H1 (cell line): ENCODE measurements at regions not wholly inside any gene's neighbourhood (a gene's known extent, or its start where the extent isn't known, plus 50 kb on each side); places are given as distances from the start of the nearest gene placed in this dataset.

Experiments
- CTCF ChIA-PET: fragments of 300-600 bp; sonication (Branson Sonifier 250); formaldehyde crosslinking; loops from one replicate; lab custom pipeline; 2021; ENCODE audit not compliant: partially characterized antibody; lab: Charles Lee
- POLR2A ChIA-PET: fragments of 300-600 bp; sonication (Branson Sonifier 250); formaldehyde crosslinking; loops from one replicate; lab custom pipeline; 2021; ENCODE audit warnings: inconsistent platforms; ENCODE audit not compliant: partially characterized antibody; lab: Charles Lee
- DNase-seq, 2 experiments: peaks; one replicate each; pipeline versions ENCODE4 v3.0.0 to v3.0.0-alpha.2; 2010 to 2022; ENCODE audit warnings: low spot score in 2 of 2, low read depth in 1 of 2, mixed read lengths in 1 of 2
- FAIRE-seq: peaks from 2 replicates; lab custom pipeline; 2011; peaks lifted over from hg19 to GRCh38; lab: Jason Lieb, UNC
- H2AFZ ChIP-seq: 2 replicates; pipeline ENCODE4 v1.8.1; 2012; ENCODE audit warnings: low read length, inconsistent platforms
- H2AK5ac ChIP-seq: 2 replicates; pipeline ENCODE4 v1.6.1; 2013; ENCODE audit warnings: low read depth, low read length
- H2BK120ac ChIP-seq: replicated peaks from 2 replicates; pipeline ENCODE3; 2013; ENCODE audit warnings: low read depth, low read length, inconsistent platforms
- H2BK12ac ChIP-seq: 2 replicates; pipeline ENCODE4 v1.6.1; 2013; ENCODE audit warnings: low read depth, low read length
- H2BK15ac ChIP-seq: 2 replicates; pipeline ENCODE4 v1.6.1; 2013; ENCODE audit warnings: low read length
- H2BK20ac ChIP-seq: 2 replicates; pipeline ENCODE4 v1.6.1; 2013; ENCODE audit warnings: low read length
- H2BK5ac ChIP-seq: 2 replicates; pipeline ENCODE4 v1.6.1; 2013; ENCODE audit warnings: low read depth, low read length
- H3K14ac ChIP-seq: 2 replicates; pipeline ENCODE4 v1.6.1; 2013; ENCODE audit warnings: inconsistent platforms; ENCODE audit not compliant: insufficient read length
- H3K18ac ChIP-seq: 2 replicates; pipeline ENCODE4 v1.6.1; 2013; ENCODE audit warnings: low read length; ENCODE audit errors: extremely low read depth
- H3K23ac ChIP-seq: 2 replicates; pipeline ENCODE4 v1.6.1; 2013; ENCODE audit warnings: inconsistent platforms; ENCODE audit not compliant: insufficient read length
- H3K23me2 ChIP-seq: 2 replicates; pipeline ENCODE4 v1.6.1; 2013; ENCODE audit warnings: low read depth, low read length
- H3K27ac ChIP-seq: 2 replicates; pipeline ENCODE4 v1.6.1; 2011; ENCODE audit warnings: low read depth, low read length, inconsistent platforms
- H3K27me3 ChIP-seq, 4 experiments: replicated peaks in 1 of 4; 1 replicate in 1 of 4; 2 replicates in 3 of 4; pipeline versions ENCODE4 v1.6.1 to v1.8.1; 2011 to 2013; ENCODE audit warnings: low read length in 3 of 4, mild to moderate bottlenecking in 3 of 4, inconsistent platforms in 2 of 4, mixed read lengths in 2 of 4, moderate library complexity in 1 of 4; ENCODE audit not compliant: control insufficient read depth in 3 of 4, insufficient read depth in 3 of 4; ENCODE audit errors: extremely low read depth in 1 of 4
- H3K36me3 ChIP-seq, 4 experiments: 2 replicates each; pipeline versions ENCODE4 v1.6.1 to v1.8.1; 2011 to 2013; ENCODE audit warnings: mild to moderate bottlenecking in 4 of 4, low read length in 3 of 4, moderate library complexity in 2 of 4, control low read depth in 1 of 4, inconsistent platforms in 1 of 4; ENCODE audit not compliant: insufficient read depth in 4 of 4, control insufficient read depth in 2 of 4
- H3K4ac ChIP-seq: replicated peaks from 2 replicates; pipeline ENCODE3; 2013; ENCODE audit warnings: low read length, low read depth, mixed read lengths, inconsistent platforms; ENCODE audit not compliant: insufficient read length
- H3K4me1 ChIP-seq, 4 experiments: replicated peaks in 1 of 4; 1 replicate in 1 of 4; 2 replicates in 3 of 4; pipeline versions ENCODE4 v1.6.1 to v1.8.1; 2011 to 2013; ENCODE audit warnings: low read length in 3 of 4, inconsistent platforms in 2 of 4, mixed read lengths in 1 of 4; ENCODE audit not compliant: insufficient read depth in 4 of 4, control insufficient read depth in 3 of 4
- H3K4me2 ChIP-seq, 2 experiments: 2 replicates each; pipeline versions ENCODE4 v1.6.1 to v1.8.1; 2011 to 2013; ENCODE audit warnings: low read depth in 2 of 2, low read length in 2 of 2, control low read depth in 1 of 2, inconsistent platforms in 1 of 2, mild to moderate bottlenecking in 1 of 2; ENCODE audit not compliant: insufficient read depth in 1 of 2
- H3K4me3 ChIP-seq, 4 experiments: fragments of 200-600, 300-600 bp in 1 of 4; sonication (generic), shearing (Covaris generic), sonication (Bioruptor Twin) in 1 of 4; 2 replicates each; pipeline versions ENCODE4 v1.5.1 to v1.8.1; 2011 to 2016; ENCODE audit warnings: low read length in 4 of 4, low read depth in 3 of 4, control low read depth in 2 of 4, inconsistent platforms in 2 of 4, mild to moderate bottlenecking in 2 of 4, mixed read lengths in 1 of 4, moderate library complexity in 1 of 4; ENCODE audit not compliant: insufficient read depth in 2 of 4; ENCODE audit errors: extremely low read depth in 1 of 4
- H3K56ac ChIP-seq: replicated peaks from 2 replicates; pipeline ENCODE3; 2013; ENCODE audit warnings: low read depth, mild to moderate bottlenecking, mixed read lengths, low read length, inconsistent platforms; ENCODE audit not compliant: insufficient read length
- H3K79me1 ChIP-seq: 2 replicates; pipeline ENCODE4 v1.6.1; 2013; ENCODE audit warnings: low read depth, low read length, control low read depth
- H3K79me2 ChIP-seq, 2 experiments: 2 replicates each; pipeline versions ENCODE4 v1.6.1 to v1.8.1; 2012 to 2013; ENCODE audit warnings: low read length in 2 of 2, mild to moderate bottlenecking in 2 of 2, inconsistent platforms in 1 of 2; ENCODE audit not compliant: insufficient read depth in 2 of 2, control insufficient read depth in 1 of 2
- H3K9ac ChIP-seq, 4 experiments: replicated peaks in 1 of 4; 1 replicate in 1 of 4; 2 replicates in 3 of 4; pipeline versions ENCODE4 v1.6.1 to v1.8.1; 2011 to 2013; ENCODE audit warnings: low read depth in 3 of 4, low read length in 3 of 4, control low read depth in 2 of 4, mild to moderate bottlenecking in 2 of 4, moderate library complexity in 2 of 4, inconsistent platforms in 1 of 4; ENCODE audit errors: extremely low read depth in 1 of 4
- H3K9me3 ChIP-seq, 2 experiments: 2 replicates each; pipeline versions ENCODE4 v1.6.1 to v1.8.1; 2012 to 2013; ENCODE audit warnings: mild to moderate bottlenecking in 2 of 2, moderate library complexity in 2 of 2, control low read depth in 1 of 2, inconsistent platforms in 1 of 2, low read depth in 1 of 2, low read length in 1 of 2, mixed read lengths in 1 of 2; ENCODE audit not compliant: insufficient read depth in 2 of 2
- H4K20me1 ChIP-seq, 2 experiments: replicated peaks in 1 of 2; 2 replicates each; pipeline versions ENCODE3 to v1.8.1; 2011 to 2013; ENCODE audit warnings: inconsistent platforms in 2 of 2, low read length in 2 of 2, mild to moderate bottlenecking in 1 of 2; ENCODE audit not compliant: insufficient read depth in 2 of 2, control insufficient read depth in 1 of 2
- H4K5ac ChIP-seq: 2 replicates; pipeline ENCODE4 v1.6.1; 2013; ENCODE audit warnings: low read length, low read depth, mixed read lengths, inconsistent platforms; ENCODE audit not compliant: insufficient read length
- H4K8ac ChIP-seq: 2 replicates; pipeline ENCODE4 v1.8.0; 2013; ENCODE audit warnings: mild to moderate bottlenecking, moderate library complexity, low read length, inconsistent platforms; ENCODE audit not compliant: insufficient read depth; ENCODE audit errors: extremely low read depth
- H4K91ac ChIP-seq: replicated peaks from 2 replicates; pipeline ENCODE3; 2013; ENCODE audit warnings: low read length, mixed read lengths, inconsistent platforms; ENCODE audit not compliant: insufficient read length
- ASH2L ChIP-seq: fragments of 200-600, 300-600 bp; sonication (generic); IDR thresholded peaks from one replicate; pipeline ENCODE4 v1.7.1; 2017; ENCODE audit warnings: low read length
- CBX5 ChIP-seq: fragments of 300-800, 300-1000 bp; sonication (generic); IDR thresholded peaks from 2 replicates; pipeline ENCODE4 v1.7.1; 2016; ENCODE audit warnings: antibody characterized with exemption, low read length, low read depth
- CHD2 ChIP-seq: IDR thresholded peaks from 2 replicates; pipeline ENCODE4 v1.6.1; 2012; ENCODE audit warnings: low read length, improper control_type of control experiment
- GABPA ChIP-seq: IDR thresholded peaks from 2 replicates; pipeline ENCODE4 v1.6.1; 2011; ENCODE audit warnings: mild to moderate bottlenecking, low read length, moderate library complexity, borderline replicate concordance; ENCODE audit not compliant: insufficient read depth
- KDM5A ChIP-seq: fragments of 200-600 bp; IDR thresholded peaks from 2 replicates; pipeline ENCODE4 v1.7.1; 2012; ENCODE audit warnings: mild to moderate bottlenecking, low read length, inconsistent platforms, mixed read lengths
- MAFK ChIP-seq: IDR thresholded peaks from 2 replicates; pipeline ENCODE4 v1.6.1; 2012; ENCODE audit warnings: low read depth, mild to moderate bottlenecking, improper control_type of control experiment, low read length
- PHF8 ChIP-seq: fragments of 200-600 bp; sonication (generic); conservative IDR thresholded peaks from 2 replicates; pipeline ENCODE4 v1.7.1; 2012; ENCODE audit warnings: low read depth, mild to moderate bottlenecking, inconsistent platforms, low read length, moderate library complexity
- POLR2AphosphoS5 ChIP-seq: IDR thresholded peaks from 2 replicates; pipeline ENCODE4 v1.6.1; 2011; ENCODE audit warnings: low read depth, low read length
- SIRT6 ChIP-seq: IDR thresholded peaks from one replicate; pipeline ENCODE4 v1.7.1; 2012; ENCODE audit warnings: low read length, inconsistent platforms
- SIX5 ChIP-seq: IDR thresholded peaks from 2 replicates; pipeline ENCODE4 v1.6.1; 2011; ENCODE audit warnings: mild to moderate bottlenecking, low read depth, low read length
- TEAD4 ChIP-seq: IDR thresholded peaks from 2 replicates; pipeline ENCODE4 v1.6.1; 2012; ENCODE audit warnings: low read depth, low read length, inconsistent platforms, mixed read lengths
- WGBS, 2 experiments: shearing (Covaris generic) in 1 of 2; methylation state at CpG; one replicate each; pipeline versions ENCODE4 v1.1.6 to v1.1.7; 2013 to 2015; ENCODE audit warnings: low lambda C conversion rate in 2 of 2, mixed read lengths in 2 of 2, inconsistent platforms in 1 of 2, low coverage in 1 of 2, missing lambda C conversion rate in 1 of 2; ENCODE audit not compliant: insufficient replicate concordance in 2 of 2, insufficient coverage in 1 of 2, insufficient read length in 1 of 2; ENCODE audit errors: extremely low coverage in 1 of 2, missing lambda C conversion rate in 1 of 2; 5-methylcytosine and 5-hydroxymethylcytosine counted together
- TF ChIP-seq, protein P1 (sequence below), 3 experiments: IDR thresholded peaks; 1 replicate in 2 of 3; 2 replicates in 1 of 3; pipeline versions ENCODE4 v1.5.1 to v1.6.1; 2011; ENCODE audit warnings: low read length in 3 of 3, mild to moderate bottlenecking in 3 of 3, inconsistent platforms in 2 of 3, low read depth in 1 of 3, moderate library complexity in 1 of 3; ENCODE audit not compliant: insufficient read depth in 1 of 3; ENCODE audit errors: control extremely low read depth in 1 of 3

GRCh38 chr2:12389344-12390045 is 327.2 kb upstream of the TRIB2 start:
- Histone ChIP-seq H2AK5ac (no peak overlapping the region), H4K20me1 (no peaks in the 10 kb centered on the region), H3K36me3 (no peaks in the 10 kb centered on the region; a peak in 1 of 8 replicates), H2BK12ac (no peak overlapping the region), H2BK120ac (no peak overlapping the region), H3K9ac (no peak overlapping the region), H3K4me2 (no peak overlapping the region), H3K9me3 (no peaks in the 10 kb centered on the region), H3K27me3 (no peaks in the 10 kb centered on the region), H3K56ac (no peak overlapping the region), H3K18ac (no peak overlapping the region), H4K91ac (no peak overlapping the region), H3K27ac (no peak overlapping the region), H3K79me2 (no peaks in the 10 kb centered on the region), H3K4me1 (no peaks in the 10 kb centered on the region), H2BK15ac (no peak overlapping the region), H3K79me1 (no peaks in the 10 kb centered on the region), H2BK20ac (no peak overlapping the region), H4K5ac (no peak overlapping the region), H2BK5ac (no peak overlapping the region), H3K14ac (no peak overlapping the region), H4K8ac (no peak overlapping the region), H3K4me3 (no peak overlapping the region), H2AFZ (no peak overlapping the region), H3K4ac (no peak overlapping the region), H3K23me2 (no peaks in the 10 kb centered on the region), H3K23ac (no peak overlapping the region)
- FAIRE-seq (no peak), DNase-seq (no peak)
- ChIA-PET CTCF (interaction anchor here (1.1 kb wide), 1 partner anchor 15 kb away, joined by 3 read pairs; no protein-coding TSS in a partner anchor), POLR2A (no interaction called here)
- WGBS, 2 experiments, result 93% methylated on average over 9 of the region's 9 CpGs; no CpG with 5 or more reads in 1 of the 2 experiments
- TF ChIP-seq PHF8 (no peak), SIX5 (no peak), TEAD4 (no peak), KDM5A (no peak), SIRT6 (no peak), ASH2L (no peak), MAFK (no peak), GABPA (no peak), CBX5 (no peak), POLR2AphosphoS5 (no peak), CHD2 (no peak)
- TF ChIP-seq, protein P1, sequence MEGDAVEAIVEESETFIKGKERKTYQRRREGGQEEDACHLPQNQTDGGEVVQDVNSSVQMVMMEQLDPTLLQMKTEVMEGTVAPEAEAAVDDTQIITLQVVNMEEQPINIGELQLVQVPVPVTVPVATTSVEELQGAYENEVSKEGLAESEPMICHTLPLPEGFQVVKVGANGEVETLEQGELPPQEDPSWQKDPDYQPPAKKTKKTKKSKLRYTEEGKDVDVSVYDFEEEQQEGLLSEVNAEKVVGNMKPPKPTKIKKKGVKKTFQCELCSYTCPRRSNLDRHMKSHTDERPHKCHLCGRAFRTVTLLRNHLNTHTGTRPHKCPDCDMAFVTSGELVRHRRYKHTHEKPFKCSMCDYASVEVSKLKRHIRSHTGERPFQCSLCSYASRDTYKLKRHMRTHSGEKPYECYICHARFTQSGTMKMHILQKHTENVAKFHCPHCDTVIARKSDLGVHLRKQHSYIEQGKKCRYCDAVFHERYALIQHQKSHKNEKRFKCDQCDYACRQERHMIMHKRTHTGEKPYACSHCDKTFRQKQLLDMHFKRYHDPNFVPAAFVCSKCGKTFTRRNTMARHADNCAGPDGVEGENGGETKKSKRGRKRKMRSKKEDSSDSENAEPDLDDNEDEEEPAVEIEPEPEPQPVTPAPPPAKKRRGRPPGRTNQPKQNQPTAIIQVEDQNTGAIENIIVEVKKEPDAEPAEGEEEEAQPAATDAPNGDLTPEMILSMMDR (IDR thresholded peaks at IDR 0.05; ENCODE audit: control extremely low read depth in 1 of 3, insufficient read depth in 1 of 3, low read depth in 1 of 3, low read length in 3 of 3), result no peak
